MM.1S (cell line): ENCODE measurements at regions not wholly inside any gene's neighbourhood (a gene's known extent, or its start where the extent isn't known, plus 50 kb on each side); places are given as distances from the start of the nearest gene placed in this dataset.

ENCODE experiments used
- CTCF ChIP-seq: fragments of 300-600 bp; sonication (generic); IDR thresholded peaks from 2 replicates; pipeline ENCODE4 v1.5.1; 2016; ENCODE audit warnings: antibody characterized with exemption, low read length, mixed read lengths
- EZH2 ChIP-seq: fragments of 300-600 bp; sonication (generic); optimal IDR thresholded peaks from 2 replicates; pipeline ENCODE3; 2017; ENCODE audit warnings: low read depth, mild to moderate bottlenecking, antibody characterized with exemption, low read length, mixed read lengths
- EZH2phosphoT487 ChIP-seq: fragments of 300-600 bp; sonication (generic); IDR thresholded peaks from 2 replicates; pipeline ENCODE4 v1.6.1; 2018; ENCODE audit warnings: antibody characterized with exemption, low read length

- TF ChIP-seq CTCF (no peak), EZH2phosphoT487 (no peak), EZH2 (no peak)
Measured at GRCh38 chr1:17891205-17892110, 136.3 kb downstream of the ACTL8 start.
